GM18907 (cell line): ENCODE measurements at regions not wholly inside any gene's neighbourhood (a gene's known extent, or its start where the extent isn't known, plus 50 kb on each side); places are given as distances from the start of the nearest gene placed in this dataset.
"Not testable (repeated sequence)": the region's sequence is repeated elsewhere in the genome, so short reads cannot be mapped to it uniquely, and the experiment has no call there.

Source experiments
- ATAC-seq: cut with Tn5 transposase; IDR thresholded peaks from one replicate; pipeline ENCODE4 v1.9.1; 2021; ENCODE audit warnings: mild to moderate bottlenecking, moderate library complexity; ENCODE audit not compliant: unreplicated experiment

DNA sequence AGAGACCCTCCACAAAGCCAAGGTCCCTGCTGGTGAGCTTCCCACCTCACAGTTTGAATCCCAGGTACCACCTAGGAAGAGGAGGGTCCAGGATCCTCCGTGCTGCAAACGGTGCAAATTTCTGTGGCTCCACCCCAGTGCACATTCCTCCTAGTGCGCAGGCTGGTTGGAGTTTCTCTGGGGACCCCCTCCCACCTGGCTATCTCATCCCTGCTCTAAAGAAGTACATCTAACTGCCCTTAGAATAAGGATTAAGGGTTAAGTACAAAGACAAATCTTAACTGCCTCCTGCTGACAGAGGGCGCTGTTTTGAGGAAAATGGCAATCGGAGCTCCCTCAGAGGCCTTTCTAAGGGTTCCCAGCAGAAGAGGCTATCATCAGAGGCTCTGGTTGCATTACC, 109.6 kb upstream of the FSIP2 start:
- no peak for ATAC-seq

DNA sequence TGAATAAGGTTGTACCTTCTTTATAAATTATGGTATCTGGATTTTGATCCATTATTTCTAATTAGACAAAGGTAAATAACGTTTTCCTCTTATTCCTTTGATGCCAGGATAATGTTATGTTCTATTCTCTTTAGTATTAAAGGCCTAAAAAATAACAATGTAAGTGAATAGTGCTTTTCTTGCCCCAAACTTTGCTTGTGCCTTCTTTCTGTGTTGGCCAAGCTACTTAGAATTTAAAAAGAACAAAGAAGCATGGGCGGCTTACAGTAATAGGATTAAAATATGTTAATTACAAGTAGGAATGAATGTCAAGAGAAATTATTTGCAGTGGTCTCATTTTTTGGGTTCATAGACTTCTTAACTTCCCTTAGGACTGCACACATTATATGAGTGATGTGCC, 105.0 kb upstream of the FSIP2 start:
- no peak for ATAC-seq

GRCh38 chr2:185638771-185639170, 99.8 kb upstream of the FSIP2 start:
- ATAC-seq, result no peak

- ATAC-seq, result no peak
These were observed 98.0 kb upstream of the FSIP2 start for GRCh38 chr2:185640588-185640987.

DNA sequence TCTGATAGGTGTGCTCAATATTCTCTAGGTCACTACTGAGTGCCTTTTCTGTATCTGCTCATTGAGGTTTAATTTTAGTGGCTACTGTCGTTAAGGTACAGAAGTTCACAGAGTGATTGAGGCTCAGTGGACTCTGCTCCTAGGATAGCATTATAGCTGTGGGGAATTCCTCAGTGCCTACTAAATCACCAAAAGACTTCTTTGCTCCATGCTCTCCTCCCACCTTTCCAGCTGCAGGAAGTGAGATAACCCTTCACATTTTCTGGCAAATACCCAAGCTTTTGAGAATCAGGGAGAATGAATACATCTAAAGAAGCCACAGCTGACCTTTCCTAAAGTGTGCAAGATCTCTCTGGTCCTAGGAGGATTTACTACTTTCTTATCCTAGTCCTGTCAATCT, 95.2 kb upstream of the FSIP2 start:
- ATAC-seq, result no peak

DNA sequence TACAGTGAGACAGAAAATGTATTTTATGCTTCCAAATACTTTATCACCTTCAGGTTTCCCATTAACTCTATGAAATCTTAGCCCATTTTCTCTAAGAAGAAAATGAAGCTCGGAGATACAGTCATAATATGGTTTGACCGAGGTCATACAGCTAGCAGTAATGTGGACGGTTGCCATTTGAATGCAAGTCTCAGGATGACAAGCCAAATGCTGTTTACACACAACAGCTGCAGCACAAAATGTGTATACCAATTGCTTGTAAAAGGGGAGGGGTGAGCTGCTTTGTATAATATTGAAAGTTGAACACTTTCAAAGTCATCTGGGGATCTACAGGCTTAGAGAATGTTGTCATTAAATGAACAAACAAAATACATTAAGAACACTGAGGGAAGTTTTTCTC, 93.8 kb upstream of the FSIP2 start:
- ATAC-seq, result no peak

DNA sequence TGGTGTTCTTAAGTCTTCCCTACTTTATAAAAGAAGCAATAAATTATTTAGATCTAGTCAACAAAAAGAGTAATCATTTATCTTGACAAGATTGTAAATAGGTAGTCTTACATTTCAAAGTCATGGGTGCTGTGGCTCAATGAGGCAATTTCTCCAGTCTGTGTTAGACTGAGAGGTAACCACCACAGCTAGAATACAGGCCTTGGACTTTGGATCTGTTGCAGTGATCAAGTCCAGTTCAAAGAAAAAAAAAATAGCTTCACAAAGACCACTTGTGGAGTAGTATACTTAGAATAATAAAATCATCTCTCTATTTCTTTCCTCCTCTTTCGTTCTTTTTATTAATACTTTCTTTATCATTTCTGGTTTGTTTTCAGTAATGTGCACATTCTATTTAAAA, 93.1 kb upstream of the FSIP2 start:
- no peak for ATAC-seq

DNA sequence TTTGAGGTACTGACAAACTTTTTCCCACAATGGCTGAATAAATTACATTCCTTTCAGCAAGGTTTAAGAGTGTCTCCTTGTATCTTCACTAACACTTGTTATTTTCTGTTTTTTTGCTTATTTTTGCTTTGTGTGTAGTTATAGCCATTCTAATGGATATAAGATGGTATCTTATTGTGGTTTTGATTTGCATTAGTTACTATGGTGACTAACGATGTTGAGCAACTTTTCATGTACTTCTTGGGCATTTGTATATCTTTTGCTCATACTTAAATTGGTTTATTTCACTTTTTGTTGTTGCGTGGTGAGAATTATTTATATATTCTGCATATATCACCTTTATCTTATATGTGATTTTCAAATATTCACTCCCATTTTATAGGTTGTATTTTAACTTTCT, 79.9 kb upstream of the FSIP2 start:
- no peak for ATAC-seq

DNA sequence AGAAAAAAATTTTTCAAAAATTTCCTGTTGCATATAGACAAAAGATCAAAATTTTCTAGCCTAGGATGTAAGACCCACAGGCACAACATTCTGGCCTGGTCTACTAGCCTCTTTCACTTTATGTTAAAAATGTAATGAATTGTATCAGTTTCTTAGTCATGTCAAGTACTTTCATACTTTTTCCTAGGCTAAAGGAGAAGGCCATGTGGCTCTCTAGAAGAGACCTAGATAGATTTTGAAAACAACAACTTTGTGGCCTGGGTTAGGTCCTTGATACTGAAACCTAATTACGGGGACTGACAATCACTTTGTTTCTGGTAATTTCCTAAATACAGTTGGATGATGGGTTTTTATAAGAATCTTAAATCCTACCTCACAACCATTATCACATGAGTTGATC, 74.8 kb upstream of the FSIP2 start:
- ATAC-seq, result no peak

GRCh38 chr2:185664384-185664783, 74.2 kb upstream of the FSIP2 start:
- no peak for ATAC-seq

GRCh38 chr2:185665251-185665814, 73.3 kb upstream of the FSIP2 start:
- no peak for ATAC-seq

GRCh38 chr2:185667452-185667851, 71.2 kb upstream of the FSIP2 start:
- ATAC-seq, result no peak

DNA sequence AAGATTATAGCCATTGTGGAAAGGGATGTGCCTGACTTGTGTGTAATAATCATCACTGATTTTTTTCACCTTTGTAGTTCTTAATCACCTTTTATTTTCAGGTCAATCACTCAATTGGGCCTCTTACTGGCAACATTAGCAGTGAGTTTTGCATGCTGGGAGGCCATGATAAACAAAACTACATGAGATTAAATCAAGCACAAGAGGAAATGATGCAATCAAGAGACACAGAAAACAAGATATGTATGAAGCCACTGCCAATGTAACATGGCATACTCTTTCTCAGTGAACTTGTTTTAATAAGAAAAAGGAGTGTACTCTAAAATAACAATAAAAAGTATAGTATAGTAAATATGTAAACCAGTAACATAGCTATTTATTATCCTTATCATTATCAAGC, 69.9 kb upstream of the FSIP2 start:
- no peak for ATAC-seq

DNA sequence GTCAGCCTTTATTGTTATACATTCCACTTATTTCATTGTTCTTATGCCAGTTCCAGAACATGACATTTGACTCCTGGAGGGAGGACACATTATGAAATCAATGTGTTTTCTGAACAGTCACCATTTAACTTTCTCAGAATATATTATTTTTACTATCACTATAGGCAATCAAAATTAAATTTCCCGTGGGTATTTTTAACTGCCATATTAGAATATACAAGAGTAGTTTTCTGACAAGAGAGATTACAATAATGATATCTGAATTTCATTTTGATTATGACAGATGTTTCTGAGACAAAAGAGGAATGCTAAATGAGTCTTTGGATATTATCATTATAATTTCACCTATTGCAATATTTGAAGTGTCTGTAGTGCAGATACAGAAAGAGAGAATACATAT, 64.4 kb upstream of the FSIP2 start:
- no peak for ATAC-seq

- ATAC-seq, result no peak
These were observed 62.3 kb upstream of the FSIP2 start for GRCh38 chr2:185676316-185676715.

DNA sequence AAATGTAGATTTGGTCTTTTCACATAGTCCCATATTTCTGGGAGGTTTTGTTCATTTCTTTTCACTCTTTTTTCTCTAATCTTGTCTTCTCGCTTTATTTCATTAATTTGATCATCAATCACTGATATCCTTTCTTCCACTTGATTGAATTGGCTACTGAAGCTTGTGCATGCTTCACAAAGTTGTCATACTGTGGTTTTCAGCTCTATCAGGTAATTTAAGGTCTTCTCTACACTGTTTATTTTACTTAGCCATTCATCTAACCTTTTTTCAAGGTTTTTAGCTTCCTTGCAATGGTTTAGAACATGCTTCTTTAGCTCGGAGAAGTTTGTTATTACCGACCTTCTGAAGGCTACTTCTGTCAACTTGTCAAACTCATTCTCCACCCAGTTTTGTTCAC, 51.6 kb upstream of the FSIP2 start:
- not testable (repeated sequence) for ATAC-seq

- no peak for ATAC-seq
These were observed 50.6 kb upstream of the FSIP2 start for GRCh38 chr2:185687967-185688366.
